Stimulated activated CD4-positive, alpha-beta T cell treated with anti-CD3 and anti-CD28 coated beads, Interleukin-1b, Interleukin-23, amount 100 ng/mL, for 48 hours (primary cell): ENCODE measurements at regions not wholly inside any gene's neighbourhood (a gene's known extent, or its start where the extent isn't known, plus 50 kb on each side); places are given as distances from the start of the nearest gene placed in this dataset.
"Not testable (repeated sequence)": the region's sequence is repeated elsewhere in the genome, so short reads cannot be mapped to it uniquely, and the experiment has no call there.

Experiments
- DNase-seq: peaks from one replicate; pipeline ENCODE4 v3.0.0-alpha.2; 2020

DNA sequence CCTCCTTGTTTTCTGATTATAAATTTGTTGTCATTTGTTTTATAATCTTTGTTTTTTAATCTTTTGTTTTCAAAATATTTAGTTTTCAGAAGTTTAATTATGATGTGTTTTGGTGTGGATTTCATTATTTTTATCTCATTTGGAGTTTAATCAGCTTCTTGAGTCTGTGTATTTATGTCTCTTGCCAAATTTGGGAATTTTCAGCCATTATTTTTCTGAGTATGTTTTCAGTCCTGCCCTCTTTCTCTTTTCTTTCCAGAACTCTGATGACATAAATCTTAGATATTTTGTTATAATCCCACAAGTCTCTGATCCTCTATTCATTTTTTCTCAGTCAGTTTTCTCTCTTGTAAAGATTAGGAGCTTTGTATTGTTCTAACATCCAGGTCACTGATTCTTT lies 89.8 kb downstream of the RHOU start:
- no peak for DNase-seq

DNA sequence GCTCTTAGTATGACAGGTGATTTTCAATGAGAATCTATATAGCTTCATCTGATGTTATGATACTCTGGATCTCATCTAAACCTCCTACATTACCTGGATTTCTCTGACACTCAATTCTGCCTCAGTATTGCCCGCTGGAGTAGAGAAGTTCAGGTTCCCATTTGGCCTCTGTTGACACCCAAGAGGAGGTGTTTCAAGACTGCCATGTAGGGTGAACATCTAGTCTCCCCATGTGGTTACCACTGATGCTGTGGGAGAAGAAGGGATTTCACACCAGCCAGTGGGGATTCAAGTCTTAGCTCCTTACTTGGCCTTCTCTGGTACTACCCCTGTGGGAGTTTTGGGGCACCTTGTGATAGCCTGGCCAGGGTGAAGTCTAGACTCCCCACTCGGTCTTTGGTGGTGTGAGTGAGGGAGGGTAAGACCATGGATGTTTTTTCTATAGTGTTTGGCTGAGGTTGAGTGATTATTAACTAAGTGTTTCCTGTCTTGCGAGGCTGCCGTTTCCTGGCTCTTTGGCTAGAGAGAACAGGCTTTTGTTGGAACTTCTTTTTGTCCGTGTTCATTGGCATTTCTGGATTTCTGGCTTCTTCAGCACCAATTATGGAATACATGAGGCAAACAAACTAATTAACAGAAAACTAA lies 90.7 kb downstream of the RHOU start:
- no peak for DNase-seq

DNA sequence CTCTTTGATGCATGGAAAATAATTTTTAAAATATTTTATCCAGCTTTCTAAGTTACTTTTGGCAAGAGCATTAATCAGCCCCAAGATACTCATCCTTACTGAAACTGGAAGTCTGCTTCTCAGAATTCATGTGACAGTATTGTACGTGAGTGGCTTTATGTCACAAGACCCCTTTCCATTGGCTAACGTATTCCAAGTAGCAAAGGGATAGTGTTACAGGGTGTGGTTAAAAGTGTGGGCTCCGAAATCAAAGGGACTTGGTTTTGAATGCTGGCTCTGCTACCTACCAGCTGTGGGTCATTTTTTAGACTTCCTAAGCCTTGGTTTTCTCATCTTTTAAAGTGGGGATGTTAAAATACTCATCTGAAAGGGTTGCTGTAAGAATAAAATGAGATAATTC lies 91.7 kb downstream of the RHOU start:
- no peak for DNase-seq

DNA sequence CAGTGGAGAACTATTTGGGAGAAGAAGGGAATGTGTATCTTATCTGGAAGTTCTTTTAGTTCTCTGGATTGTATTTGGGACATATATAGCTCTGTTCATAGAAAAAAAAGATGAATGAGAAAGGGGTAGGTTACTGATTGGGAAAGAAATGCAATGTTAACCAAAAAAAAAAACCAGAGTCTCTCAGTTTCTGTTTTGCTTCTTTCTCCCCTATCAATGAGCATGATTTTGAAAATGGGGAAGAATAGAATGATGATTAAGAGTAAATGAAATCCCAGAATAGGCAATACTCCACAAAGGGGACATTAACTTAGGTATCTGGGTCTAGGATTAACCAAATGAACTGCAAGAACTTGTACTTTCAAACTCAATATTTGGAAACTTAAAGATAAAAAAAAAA lies 92.9 kb downstream of the RHOU start:
- DNase-seq = no peak

DNA sequence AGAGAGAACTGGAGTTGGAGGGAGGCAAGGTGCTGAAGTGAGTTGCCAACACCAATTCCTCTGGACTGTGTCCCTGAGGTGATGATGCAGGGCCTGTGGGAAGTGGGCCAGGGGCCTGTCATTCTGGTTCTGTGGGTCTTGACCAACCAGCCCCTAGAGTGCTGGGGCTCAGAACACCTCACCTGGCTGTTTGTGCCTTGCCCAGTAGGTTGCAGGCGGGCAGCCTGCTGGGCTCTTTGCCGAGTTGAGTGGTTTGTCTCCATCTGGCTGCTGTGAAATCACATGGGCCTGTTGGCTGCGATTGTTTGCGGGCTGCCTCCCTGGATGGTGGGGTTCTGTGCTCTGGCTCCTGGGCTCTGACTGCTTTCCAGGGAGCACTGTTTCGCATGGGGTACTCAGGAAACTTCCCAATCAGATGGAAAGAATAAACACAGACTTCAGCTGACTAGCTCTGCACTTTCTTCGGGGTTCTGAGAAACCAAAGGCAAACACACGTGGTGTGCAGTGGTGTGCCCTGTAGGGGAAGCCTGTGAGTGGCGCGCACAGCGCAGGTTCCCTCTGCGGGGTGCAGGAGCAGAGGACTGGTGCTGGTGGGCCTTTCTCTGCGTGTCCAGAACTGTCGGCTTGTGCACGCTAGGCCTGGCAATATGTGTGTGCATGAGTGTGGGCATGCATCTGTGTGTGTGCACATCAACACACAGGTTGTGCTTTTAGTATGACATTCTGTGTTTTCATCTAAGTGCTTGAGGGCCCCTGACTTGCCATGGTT lies 95.1 kb downstream of the RHOU start:
- DNase-seq = no peak

DNA sequence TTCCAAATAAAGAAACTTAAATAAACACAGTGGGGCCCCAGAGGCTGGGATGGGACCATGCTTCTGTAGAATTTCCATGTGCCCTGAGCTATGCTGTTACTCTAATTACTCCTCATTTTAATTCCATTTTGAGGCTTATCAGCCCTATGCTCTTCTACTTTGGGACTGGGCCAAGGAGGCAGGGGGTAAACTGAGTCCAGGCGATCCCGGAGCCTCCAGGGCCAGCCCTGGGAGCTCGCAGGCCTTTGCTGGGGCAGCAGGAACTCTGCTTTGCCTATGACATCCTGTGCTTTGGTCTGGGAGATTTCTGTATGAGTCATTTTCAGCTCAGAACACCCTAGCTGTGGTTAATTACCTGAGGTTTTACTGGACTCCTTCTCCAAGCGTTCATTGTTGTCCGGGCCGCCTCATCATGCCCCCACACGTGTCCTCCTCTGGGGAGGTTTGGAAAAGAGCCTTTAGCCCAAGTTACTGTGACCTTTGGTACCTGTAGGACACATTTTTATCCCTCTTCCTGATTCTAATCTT lies 95.7 kb downstream of the RHOU start:
- no peak for DNase-seq

DNA sequence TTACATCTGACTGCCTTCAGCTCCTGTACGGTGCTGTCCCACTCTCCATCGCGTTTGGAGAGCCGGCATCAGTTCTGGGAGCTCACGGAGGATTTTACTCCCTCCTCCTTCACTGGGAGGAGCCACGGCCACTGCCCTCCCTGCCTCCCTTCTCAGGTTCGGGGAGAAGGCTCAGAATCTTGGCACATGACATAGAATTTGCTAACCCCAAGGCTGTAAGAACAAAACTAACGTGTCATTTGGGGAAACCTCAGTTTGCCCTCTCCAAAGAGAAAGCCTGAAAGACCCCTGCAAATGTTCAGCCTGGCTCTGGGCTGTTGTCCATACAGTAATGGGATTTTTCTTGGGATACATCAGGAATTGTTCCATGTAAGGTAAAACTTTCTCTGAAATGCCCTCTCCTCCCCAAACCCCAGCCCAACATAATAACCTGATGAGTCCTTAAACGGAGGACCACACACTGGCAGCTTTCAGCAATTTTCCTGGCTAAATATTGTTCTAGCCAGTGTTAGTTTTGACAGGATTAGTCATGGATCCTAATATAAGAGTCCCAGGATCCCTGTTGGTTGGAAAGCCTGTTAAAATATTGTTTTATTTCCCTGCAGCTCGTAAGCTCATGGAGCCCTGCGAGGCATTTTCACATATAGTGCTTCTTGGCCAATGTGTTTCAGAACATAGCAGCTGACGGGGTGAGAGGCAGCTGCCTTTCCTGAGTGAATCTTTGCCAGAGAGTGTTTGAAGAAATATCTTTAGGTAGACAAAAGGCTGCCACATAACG lies 98.8 kb downstream of the RHOU start:
- DNase-seq = no peak

DNA sequence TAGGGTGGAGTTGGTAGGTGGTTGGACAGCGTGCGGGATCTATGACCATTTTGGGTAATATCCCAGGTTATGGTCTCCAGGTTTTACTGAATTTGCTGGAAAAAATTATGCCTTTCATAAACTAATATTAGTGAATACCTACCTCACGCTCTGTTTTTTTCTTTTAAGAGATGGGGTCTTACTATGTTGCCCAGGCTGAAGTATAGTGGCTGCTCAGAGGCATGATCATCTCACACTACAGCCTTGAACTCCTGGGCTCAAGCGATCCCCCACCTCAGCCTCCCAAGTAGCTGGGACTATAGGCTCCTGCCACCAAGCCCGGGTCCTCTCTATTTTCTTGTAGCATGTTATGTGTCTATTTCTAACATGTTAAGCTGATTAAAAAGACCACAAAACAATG lies 100.2 kb downstream of the RHOU start:
- DNase-seq = no peak

DNA sequence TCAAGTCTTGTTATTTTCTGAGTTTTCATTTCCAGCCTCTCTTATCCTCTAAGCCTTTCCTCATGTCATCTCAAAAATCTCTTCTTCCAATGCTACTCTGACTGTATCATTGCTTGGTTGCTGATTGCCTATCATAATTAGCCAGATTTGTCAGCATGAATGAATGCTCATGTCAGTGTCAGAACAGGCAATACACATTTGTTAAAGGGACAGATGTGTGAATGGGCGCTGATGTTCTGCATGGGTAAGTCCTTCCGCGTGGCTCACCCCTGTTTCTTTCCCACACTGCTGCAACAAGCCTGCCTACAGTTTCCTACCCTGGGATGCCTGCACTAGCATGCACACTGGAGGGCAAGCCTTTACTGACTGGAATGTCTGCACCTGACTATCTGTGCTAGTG lies 100.6 kb downstream of the RHOU start:
- DNase-seq = no peak

DNA sequence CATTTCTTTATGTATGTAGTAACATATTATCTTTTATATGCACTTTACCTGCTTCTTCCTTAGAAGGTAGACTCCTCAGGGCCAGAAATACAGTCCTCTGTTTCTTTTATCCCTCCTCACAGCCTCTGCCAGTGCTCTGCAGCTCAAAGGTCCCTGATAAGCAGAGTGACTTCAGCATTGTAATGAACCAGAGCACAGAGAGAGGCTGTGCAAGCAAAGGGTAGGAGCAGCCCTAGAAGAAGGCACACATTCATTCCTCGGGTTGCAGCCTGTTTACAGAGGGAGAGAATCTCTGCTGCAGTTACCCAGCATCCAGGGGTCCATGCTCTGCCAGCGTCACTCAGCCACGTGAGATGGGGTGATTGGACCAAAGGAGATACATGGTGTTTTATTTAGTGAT lies 101.1 kb downstream of the RHOU start:
- no peak for DNase-seq

DNA sequence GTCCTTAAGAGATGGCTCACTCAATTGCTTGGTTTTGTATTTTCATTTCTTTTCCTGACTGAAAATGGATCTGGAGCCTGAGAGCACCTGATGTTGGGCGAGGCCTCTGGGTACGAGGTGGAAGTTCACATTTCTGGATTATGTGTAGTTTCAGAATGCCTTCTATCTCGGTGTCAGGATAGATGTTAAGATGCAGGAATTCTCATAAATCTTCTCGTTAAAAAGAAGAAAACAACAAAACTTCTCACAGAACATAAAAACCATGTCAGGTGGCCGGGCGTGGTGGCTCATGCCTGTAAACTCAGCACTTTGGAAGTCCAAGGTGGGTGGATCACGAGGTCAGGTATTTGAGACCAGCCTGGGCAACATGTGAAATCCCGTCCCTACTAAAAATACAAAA lies 101.8 kb downstream of the RHOU start:
- DNase-seq = no peak

DNA sequence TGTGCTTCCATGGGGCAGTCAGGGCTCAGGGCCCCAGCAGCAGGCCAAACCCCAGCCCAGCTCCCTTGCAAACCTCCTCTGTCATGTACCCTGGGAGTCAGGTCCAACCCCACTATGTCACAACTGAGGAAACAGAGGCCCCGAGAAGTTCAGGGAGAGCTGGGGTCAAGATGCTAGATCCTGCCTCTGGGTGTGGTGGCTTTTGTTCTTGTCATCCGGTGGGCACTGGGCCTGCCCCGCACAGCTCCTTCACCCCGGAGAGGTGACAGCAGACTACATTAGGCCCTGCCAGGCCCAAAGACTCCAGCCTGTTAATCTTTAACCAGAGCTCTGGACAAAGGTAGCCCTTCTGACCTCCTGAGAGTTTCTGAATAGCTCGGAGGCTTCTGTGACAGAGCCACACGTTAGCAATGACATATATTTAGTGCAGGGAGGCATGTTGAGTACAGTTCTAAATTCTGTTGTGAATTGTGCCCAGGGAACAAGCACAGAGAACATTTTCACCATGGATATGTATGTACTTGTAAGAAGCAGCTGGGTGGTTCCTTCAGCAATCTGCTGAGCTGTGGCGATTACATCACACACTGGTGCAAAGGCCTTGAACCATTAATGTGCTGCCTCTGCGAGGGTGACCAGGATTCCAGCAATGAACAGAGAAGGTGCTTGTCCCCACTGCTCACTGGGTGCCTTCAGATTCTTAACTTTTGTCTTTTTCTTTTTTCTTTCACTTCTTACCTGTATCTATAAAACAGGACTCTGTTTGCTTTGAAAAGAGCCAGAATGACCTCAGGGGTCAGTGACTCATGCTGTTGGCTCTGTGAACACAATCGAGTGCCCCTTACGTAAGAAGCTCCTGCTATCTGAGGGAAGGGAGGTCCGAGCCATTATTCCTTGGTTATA lies 102.8 kb downstream of the RHOU start:
- DNase-seq = no peak

DNA sequence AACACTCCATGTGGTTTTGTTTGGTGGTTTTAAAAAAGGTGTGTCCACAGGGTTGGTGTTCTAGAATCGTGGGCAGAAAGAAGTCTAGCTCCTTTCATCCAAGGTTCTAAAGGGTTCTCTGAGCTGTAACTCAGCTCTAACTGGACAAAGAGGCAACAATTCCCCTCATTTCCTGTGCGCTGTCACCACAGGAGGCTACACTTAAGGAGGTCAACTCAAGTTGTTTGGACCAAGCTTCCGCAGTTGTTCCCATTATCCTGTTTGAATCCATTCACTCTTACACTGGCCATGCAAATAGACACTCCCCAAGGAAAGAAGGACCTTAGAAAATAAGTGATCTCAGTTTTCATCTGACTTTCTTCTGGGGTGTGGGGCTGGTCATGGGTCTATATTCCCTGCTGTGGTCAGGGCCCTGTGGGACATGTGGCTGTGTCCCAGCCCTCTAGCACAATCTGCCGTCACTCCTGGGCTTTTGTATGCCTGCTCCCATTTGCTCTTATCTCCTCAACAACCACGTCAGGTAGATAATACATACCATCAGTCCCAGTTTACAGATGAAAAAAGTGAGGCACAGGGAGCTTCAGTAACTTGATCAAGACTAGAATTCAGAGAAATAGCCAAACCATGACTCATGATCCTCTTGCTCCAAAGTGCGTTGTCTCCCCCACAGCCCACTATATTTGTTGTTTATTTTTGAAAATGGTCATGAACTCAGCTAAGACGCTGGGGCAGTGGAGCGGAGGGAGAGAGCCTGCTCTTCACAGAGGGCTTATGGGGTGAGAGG lies 103.6 kb downstream of the RHOU start:
- no peak for DNase-seq

DNA sequence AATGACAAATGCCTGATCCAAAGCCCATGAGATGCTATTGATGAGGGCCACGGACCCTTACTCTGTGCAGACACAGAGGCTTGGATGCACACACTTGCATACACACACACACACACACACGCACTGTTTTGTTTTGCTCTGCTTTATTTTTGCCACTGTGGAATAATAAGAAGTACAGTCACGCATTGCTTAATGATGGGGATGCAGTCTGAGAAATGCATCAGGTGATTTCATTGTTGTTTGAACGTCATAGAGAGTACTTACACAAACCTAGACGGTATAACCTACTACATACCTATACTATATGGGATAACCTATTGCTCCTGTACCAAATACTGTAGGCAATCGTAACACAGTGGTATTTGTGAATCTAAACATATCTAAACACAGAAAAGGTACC lies 104.4 kb downstream of the RHOU start:
- DNase-seq = no peak

DNA sequence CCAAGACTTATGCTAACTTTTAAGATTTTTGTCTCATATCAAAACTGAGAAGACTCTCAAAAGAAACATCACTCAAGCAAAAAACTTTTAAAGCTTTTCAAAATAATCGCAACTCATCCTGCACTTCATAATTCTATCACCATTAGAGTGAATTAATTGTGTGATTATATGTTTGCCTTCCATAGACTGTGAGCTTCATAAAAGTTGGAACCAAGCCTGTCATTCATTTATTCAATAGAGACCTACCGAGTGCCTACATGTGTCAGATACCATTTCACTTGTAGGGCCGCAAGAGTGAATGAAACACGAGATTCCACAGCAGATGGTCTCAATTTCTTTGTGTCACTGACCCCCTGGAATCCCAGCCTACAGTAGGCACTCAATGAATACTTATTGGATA lies 106.4 kb downstream of the RHOU start:
- no peak for DNase-seq

DNA sequence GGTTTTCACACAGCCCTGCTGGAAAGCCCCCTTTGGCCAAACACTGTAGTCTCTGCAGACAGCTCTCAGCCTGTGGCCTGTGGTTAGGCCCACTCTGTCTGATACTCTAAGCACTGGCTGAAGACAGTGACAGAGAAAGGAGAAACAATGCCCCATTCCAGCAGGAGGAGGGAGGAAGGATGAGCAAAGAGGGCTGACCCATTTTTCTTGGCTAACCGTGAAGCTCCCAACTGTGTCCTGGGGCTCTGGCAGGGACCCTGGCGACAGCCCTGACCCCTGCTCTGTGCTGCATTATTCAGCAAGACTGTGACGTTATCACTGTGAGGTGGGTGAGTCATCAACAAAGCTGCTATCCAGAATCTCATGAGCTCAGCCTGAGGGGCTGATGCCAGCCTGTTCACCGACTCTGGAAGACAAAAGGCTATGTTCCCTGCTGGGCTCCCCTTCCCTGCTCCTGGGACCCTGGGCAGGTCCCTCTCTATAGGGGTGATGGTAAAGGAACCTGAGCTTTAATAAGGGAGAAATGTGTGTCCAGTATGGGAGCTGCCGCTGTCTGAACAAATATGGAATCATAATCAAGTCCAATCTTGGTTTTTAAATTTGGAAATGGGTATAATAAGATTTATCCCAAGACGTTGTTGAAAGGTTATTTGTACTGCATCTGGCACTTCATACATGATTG lies 107.0 kb downstream of the RHOU start:
- no peak for DNase-seq

DNA sequence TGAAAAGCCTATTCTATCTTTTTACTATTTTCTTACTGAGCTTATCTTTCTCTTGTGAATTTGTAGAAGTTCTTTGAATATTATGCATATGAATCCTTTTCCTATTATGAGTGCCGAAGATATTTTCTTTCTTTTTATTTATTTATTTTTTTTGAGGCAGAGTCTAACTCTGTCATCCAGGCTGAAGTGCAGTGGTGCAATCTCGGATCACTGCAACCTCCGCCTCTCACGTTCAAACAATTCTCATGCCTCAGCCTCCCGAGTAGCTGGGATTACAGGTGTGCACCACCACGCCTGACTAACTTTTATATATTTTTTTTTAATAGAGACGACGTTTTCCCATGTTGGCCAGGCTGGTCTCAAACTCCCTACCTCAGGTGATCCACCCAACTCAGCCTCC lies 109.8 kb downstream of the RHOU start:
- DNase-seq = no peak

DNA sequence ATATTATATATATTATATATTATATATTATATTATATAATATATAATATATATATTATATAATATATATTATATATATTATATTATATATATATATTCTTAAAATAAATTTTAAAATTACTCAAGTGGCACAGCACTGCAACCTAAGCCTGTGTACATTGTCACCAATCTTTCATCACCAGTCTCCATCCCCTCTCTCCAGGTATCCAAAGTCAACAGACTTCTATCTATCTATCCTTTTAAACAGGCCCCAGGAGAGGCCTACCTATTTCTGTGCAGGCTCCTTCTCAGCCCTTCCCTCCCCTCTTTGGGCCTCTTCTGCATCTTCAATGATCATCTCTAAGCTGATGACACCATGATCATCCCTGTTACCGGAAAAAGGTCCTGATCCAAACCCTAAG lies 111.7 kb downstream of the RHOU start:
- no peak for DNase-seq

DNA sequence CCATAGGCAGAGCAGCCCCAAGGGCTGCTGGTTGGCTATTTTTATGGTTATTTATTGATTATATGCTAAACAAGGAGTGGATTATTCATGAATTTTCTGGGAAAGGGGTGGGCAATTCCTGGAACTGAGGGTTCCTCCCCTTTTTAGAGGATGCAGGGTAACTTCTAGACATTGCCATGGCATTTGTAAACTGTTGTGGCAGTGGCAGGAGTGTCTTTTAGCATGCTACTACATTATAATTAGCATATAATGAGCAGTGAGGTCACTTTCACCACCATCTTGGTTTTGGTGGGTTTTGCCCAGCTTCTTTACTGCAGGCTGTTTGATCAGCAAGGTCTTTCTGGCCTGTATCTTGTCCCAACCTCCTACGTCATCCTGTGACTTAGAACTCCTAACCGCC lies 112.2 kb downstream of the RHOU start:
- DNase-seq = not testable (repeated sequence)

DNA sequence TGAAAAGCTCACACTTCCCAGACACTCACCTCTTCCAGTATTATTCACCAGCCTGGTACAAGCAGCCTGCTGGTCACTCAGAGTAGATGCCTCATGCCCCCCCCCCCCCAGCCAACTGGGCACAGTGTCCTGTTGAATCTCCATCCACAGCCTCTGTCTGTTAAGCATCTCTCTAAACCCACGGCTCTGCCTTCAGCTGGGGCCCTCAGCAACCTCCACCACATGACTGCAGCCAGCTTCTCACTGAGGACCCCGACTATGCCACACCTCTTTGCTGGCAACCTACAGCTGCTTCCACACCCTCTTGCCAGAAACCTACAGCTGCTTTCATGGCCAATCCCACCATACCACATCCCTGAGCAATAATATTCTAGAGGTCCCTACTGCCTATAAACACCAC lies 113.1 kb downstream of the RHOU start:
- no peak for DNase-seq

DNA sequence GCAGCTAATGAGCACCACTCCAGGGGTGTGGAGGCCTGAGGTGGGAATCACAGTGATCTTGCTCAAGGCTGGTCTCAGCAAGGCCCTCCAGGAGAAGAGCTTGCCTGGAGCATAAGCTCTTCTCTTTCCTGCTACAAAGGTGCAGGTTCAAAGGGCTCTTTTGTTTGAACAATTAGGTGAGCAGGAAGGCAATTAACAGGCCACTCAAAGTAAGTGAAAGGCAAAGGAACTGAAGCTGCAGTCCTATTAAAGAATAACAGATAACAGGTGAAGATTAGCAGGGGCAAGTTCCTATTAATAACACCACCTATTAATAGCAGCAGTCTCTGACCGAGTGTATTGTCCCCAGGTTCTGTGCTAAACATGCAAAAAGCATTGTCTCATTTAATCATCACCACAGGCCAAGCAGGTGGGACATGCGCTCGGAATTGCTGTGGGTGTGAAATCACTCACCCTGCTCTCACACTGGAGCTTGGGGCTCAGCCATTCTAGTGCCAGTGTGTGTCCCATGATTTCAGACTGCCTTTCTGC lies 113.8 kb downstream of the RHOU start:
- no peak for DNase-seq
